Astrocyte (in vitro differentiated cells and primary cell): ENCODE measurements at regions not wholly inside any gene's neighbourhood (a gene's known extent, or its start where the extent isn't known, plus 50 kb on each side); places are given as distances from the start of the nearest gene placed in this dataset.

Experiments
- DNase-seq: peaks from one replicate; pipeline ENCODE4 v3.0.0-alpha.2; 2010; ENCODE audit warnings: low read depth
- FAIRE-seq: peaks from 2 replicates; lab custom pipeline; 2011; peaks lifted over from hg19 to GRCh38; lab: Jason Lieb, UNC
- H2AFZ ChIP-seq: 2 replicates; pipeline ENCODE4 v1.6.0; 2012; ENCODE audit warnings: low read depth, low read length, inconsistent platforms
- H3K27ac ChIP-seq: 2 replicates; pipeline ENCODE4 v1.5.1; 2011; ENCODE audit warnings: low read depth, low read length, inconsistent platforms
- H3K27me3 ChIP-seq: 2 replicates; pipeline ENCODE4 v1.6.0; 2011; ENCODE audit warnings: low read length, inconsistent platforms; ENCODE audit not compliant: insufficient read depth
- H3K36me3 ChIP-seq: 2 replicates; pipeline ENCODE4 v1.5.1; 2011; ENCODE audit warnings: low read length, inconsistent platforms; ENCODE audit not compliant: insufficient read depth
- H3K4me1 ChIP-seq: 2 replicates; pipeline ENCODE4 v1.5.1; 2011; ENCODE audit warnings: low read length, inconsistent platforms; ENCODE audit not compliant: insufficient read depth
- H3K4me2 ChIP-seq: 2 replicates; pipeline ENCODE4 v1.6.0; 2012; ENCODE audit warnings: low read length, inconsistent platforms
- H3K4me3 ChIP-seq: 2 replicates; pipeline ENCODE4 v1.5.1; 2011; ENCODE audit warnings: low read depth, mild to moderate bottlenecking, low read length, inconsistent platforms; ENCODE audit not compliant: insufficient read depth
- H3K79me2 ChIP-seq: 2 replicates; pipeline ENCODE4 v1.6.0; 2012; ENCODE audit warnings: mild to moderate bottlenecking, low read length, inconsistent platforms; ENCODE audit not compliant: insufficient read depth
- H3K9ac ChIP-seq: 2 replicates; pipeline ENCODE4 v1.6.0; 2012; ENCODE audit warnings: mild to moderate bottlenecking, low read length, inconsistent platforms
- H3K9me3 ChIP-seq: 2 replicates; pipeline ENCODE4 v1.5.1; 2012; ENCODE audit warnings: low read depth, mild to moderate bottlenecking, low read length, inconsistent platforms; ENCODE audit not compliant: insufficient read depth
- H4K20me1 ChIP-seq: 2 replicates; pipeline ENCODE4 v1.6.0; 2012; ENCODE audit warnings: low read length, inconsistent platforms; ENCODE audit not compliant: insufficient read depth
- H3K27ac Mint-ChIP-seq: one replicate; pipeline ENCODE4 v1.8.0; 2021; ENCODE audit warnings: mild to moderate bottlenecking, mixed read lengths; ENCODE audit not compliant: unreplicated experiment
- H3K27me3 Mint-ChIP-seq: one replicate; pipeline ENCODE4 v1.8.0; 2021; ENCODE audit warnings: low read depth, mixed read lengths; ENCODE audit not compliant: unreplicated experiment
- H3K36me3 Mint-ChIP-seq: one replicate; pipeline ENCODE4 v1.8.0; 2021; ENCODE audit warnings: low read depth, mixed read lengths; ENCODE audit not compliant: unreplicated experiment
- H3K4me1 Mint-ChIP-seq: one replicate; pipeline ENCODE4 v1.8.0; 2021; ENCODE audit warnings: low read depth, mixed read lengths; ENCODE audit not compliant: unreplicated experiment
- H3K4me3 Mint-ChIP-seq: one replicate; pipeline ENCODE4 v1.8.0; 2021; ENCODE audit warnings: mild to moderate bottlenecking, moderate library complexity, mixed read lengths; ENCODE audit not compliant: unreplicated experiment
- H3K9me3 Mint-ChIP-seq: one replicate; pipeline ENCODE4 v1.8.0; 2021; ENCODE audit warnings: mild to moderate bottlenecking, mixed read lengths; ENCODE audit not compliant: unreplicated experiment
- EZH2 ChIP-seq: IDR thresholded peaks from 2 replicates; pipeline ENCODE4 v1.6.1; 2012; ENCODE audit warnings: mild to moderate bottlenecking, low read length, inconsistent platforms; ENCODE audit not compliant: insufficient read depth
- TF ChIP-seq, protein P1 (sequence below): IDR thresholded peaks from 2 replicates; pipeline ENCODE4 v1.5.1; 2011; ENCODE audit warnings: low read depth, mild to moderate bottlenecking, inconsistent platforms, low read length, moderate library complexity; ENCODE audit not compliant: insufficient read depth

DNA sequence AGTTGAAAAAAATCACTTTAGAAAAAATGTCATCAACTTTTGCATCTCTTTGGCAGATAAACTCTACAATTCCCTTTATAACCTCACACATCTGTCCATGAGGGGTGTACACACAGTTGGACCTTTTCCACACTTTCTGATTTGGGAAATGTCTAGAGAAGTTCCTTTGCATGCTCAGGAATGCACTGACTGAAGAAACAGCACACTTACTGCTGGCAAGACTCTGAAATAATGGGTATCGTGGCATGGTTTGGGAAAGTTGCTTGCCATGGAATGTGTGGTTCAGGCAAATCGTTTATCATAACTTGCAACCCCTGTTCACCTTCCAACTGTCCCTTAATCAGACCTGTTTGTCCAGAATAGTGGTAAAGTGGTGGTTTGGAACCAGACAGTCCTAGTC, 135.3 kb upstream of the TGFBR2 start:
- no peak overlapping the region for H3K9ac ChIP-seq
- Mint-ChIP-seq H3K27ac (no peak overlapping the region), H3K9me3 (no peaks in the 10 kb centered on the region), H3K36me3 (no peaks in the 10 kb centered on the region), H3K4me1 (peaks cover 29% of the 10 kb centered on the region), H3K27me3 (no peaks in the 10 kb centered on the region), H3K4me3 (no peak overlapping the region)
- H4K20me1 ChIP-seq: no peaks in the 10 kb centered on the region
- H3K79me2 ChIP-seq: no peaks in the 10 kb centered on the region
- H3K4me3 ChIP-seq: no peak overlapping the region
- H3K36me3 ChIP-seq: no peaks in the 10 kb centered on the region
- peaks cover 3% of the 10 kb centered on the region for H3K4me1 ChIP-seq
- DNase-seq (peak; percentile 88), FAIRE-seq (peak; percentile 95)
- no peaks in the 10 kb centered on the region for H3K27me3 ChIP-seq
- TF ChIP-seq, protein P1, sequence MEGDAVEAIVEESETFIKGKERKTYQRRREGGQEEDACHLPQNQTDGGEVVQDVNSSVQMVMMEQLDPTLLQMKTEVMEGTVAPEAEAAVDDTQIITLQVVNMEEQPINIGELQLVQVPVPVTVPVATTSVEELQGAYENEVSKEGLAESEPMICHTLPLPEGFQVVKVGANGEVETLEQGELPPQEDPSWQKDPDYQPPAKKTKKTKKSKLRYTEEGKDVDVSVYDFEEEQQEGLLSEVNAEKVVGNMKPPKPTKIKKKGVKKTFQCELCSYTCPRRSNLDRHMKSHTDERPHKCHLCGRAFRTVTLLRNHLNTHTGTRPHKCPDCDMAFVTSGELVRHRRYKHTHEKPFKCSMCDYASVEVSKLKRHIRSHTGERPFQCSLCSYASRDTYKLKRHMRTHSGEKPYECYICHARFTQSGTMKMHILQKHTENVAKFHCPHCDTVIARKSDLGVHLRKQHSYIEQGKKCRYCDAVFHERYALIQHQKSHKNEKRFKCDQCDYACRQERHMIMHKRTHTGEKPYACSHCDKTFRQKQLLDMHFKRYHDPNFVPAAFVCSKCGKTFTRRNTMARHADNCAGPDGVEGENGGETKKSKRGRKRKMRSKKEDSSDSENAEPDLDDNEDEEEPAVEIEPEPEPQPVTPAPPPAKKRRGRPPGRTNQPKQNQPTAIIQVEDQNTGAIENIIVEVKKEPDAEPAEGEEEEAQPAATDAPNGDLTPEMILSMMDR: no peak
- TF ChIP-seq EZH2: no peak
- no peak overlapping the region for H3K27ac ChIP-seq
- H3K4me2 ChIP-seq: peak overlapping the region; percentile 19
- H2AFZ ChIP-seq: peak overlapping the region; percentile 35
- no peaks in the 10 kb centered on the region for H3K9me3 ChIP-seq

DNA sequence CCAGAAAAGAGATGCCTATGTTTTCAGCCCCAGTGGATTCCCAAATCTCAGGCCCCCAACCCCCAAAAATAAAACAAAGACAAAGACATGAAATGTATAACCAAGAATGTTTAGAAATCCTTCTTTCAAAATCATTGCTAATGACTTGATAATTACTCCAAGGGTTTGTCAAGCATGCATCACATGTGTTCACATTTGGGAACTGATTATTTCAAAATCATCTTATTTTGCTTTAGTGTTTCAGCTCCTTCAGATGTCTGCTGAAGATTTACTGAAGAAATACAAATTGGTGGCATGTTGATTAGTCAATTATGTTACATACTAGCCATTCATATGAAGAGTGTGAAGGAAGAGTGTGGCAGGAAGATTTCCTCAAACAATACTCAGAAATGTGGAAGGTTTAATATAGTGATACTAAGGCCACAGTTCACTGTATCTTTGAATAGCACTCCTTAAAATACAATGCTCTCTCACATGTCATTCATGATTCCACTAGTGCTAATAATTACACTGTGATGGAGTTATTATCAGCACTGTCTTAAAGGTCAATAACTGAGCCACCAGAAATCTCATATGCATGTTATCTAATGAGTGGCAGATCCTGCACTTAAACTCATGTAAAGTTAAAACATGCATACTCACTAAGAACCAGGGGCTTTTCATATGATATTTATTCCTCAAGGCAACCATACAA, 134.5 kb upstream of the TGFBR2 start:
- no peaks in the 10 kb centered on the region for H3K27me3 Mint-ChIP-seq
- Histone ChIP-seq H3K9me3 (no peaks in the 10 kb centered on the region), H3K9ac (no peak overlapping the region), H3K36me3 (no peaks in the 10 kb centered on the region), H4K20me1 (no peaks in the 10 kb centered on the region), H3K4me2 (no peak overlapping the region), H2AFZ (no peak overlapping the region), H3K27ac (no peak overlapping the region), H3K4me3 (no peak overlapping the region), H3K79me2 (no peaks in the 10 kb centered on the region), H3K4me1 (peaks cover 3% of the 10 kb centered on the region), H3K27me3 (no peaks in the 10 kb centered on the region)
- H3K36me3 Mint-ChIP-seq: no peaks in the 10 kb centered on the region
- FAIRE-seq (peak; percentile 23), DNase-seq (no peak)
- H3K27ac Mint-ChIP-seq: no peak overlapping the region
- H3K4me1 Mint-ChIP-seq: peaks cover 28% of the 10 kb centered on the region
- no peak overlapping the region for H3K4me3 Mint-ChIP-seq
- TF ChIP-seq EZH2: no peak
- TF ChIP-seq, protein P1: no peak
- no peaks in the 10 kb centered on the region for H3K9me3 Mint-ChIP-seq

DNA sequence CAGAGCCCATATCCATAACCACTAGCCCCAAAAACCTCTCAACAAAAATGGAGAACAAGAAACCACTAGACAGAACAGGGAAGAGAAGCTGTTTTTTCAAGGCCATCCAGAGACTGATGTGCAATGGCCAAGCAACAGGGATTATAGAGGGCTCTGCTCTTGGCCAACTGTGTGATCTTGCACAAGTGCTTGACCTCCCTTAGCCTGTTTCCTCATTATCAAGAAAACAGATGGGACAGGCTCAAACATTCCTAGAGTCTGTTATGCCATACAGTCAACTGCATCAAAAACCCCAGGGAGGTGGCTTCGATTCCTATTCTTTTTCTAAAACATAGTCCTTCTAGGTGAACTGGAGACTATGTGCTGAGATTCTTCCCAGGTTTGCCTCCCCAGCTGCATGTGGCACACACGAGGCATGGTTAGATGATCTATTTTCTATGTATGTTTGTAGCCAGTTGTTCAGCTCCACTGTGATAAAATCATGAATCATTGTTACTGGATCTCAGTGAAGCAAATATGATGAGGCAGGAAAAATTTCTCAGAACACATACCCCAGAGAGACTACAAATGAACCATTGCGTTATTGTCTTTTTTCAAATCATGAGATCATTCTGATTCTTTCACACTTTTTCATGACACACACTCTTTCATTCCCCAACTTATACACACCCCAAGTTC, 132.9 kb upstream of the TGFBR2 start:
- TF ChIP-seq, protein P1: no peak
- no peak for TF ChIP-seq EZH2
- FAIRE-seq: no peak
- H3K36me3 Mint-ChIP-seq: no peaks in the 10 kb centered on the region
- H3K27ac ChIP-seq: no peak overlapping the region
- no peak overlapping the region for H3K27ac Mint-ChIP-seq
- H3K4me1 Mint-ChIP-seq: peaks cover 18% of the 10 kb centered on the region
- DNase-seq: peak; percentile 58
- no peak overlapping the region for H3K4me3 ChIP-seq
- no peaks in the 10 kb centered on the region for H4K20me1 ChIP-seq
- H3K9ac ChIP-seq: no peak overlapping the region
- peaks cover 3% of the 10 kb centered on the region for H3K4me1 ChIP-seq
- H3K27me3 Mint-ChIP-seq: no peaks in the 10 kb centered on the region
- H3K9me3 ChIP-seq: no peaks in the 10 kb centered on the region
- no peaks in the 10 kb centered on the region for H3K79me2 ChIP-seq
- H3K4me2 ChIP-seq: no peak overlapping the region
- H3K9me3 Mint-ChIP-seq: no peaks in the 10 kb centered on the region
- H3K36me3 ChIP-seq: no peaks in the 10 kb centered on the region
- no peak overlapping the region for H2AFZ ChIP-seq
- H3K4me3 Mint-ChIP-seq: no peak overlapping the region
- no peaks in the 10 kb centered on the region for H3K27me3 ChIP-seq
